HG03378 (cell line): ENCODE measurements at regions not wholly inside any gene's neighbourhood (a gene's known extent, or its start where the extent isn't known, plus 50 kb on each side); places are given as distances from the start of the nearest gene placed in this dataset.

ENCODE experiments used
- ATAC-seq: cut with Tn5 transposase; IDR thresholded peaks from one replicate; pipeline ENCODE4 v1.9.1; 2021; ENCODE audit warnings: mild to moderate bottlenecking, moderate library complexity; ENCODE audit not compliant: unreplicated experiment

- no peak for ATAC-seq
Measured at GRCh38 chr20:40329321-40329720, 359.7 kb downstream of the MAFB start.

- no peak for ATAC-seq
Measured at GRCh38 chr20:40326784-40327183, 362.3 kb downstream of the MAFB start.

GRCh38 chr20:40325006-40325568, 363.9 kb downstream of the MAFB start:
- no peak for ATAC-seq

GRCh38 chr20:40323361-40323794, 365.7 kb downstream of the MAFB start:
- no peak for ATAC-seq

- ATAC-seq: no peak
Measured at GRCh38 chr20:40322941-40323340, 366.1 kb downstream of the MAFB start.

GRCh38 chr20:40320517-40321011, 368.5 kb downstream of the MAFB start:
- no peak for ATAC-seq

- no peak for ATAC-seq
Measured at GRCh38 chr20:40319741-40320516, 369.1 kb downstream of the MAFB start.

GRCh38 chr20:40319056-40319455, 370.0 kb downstream of the MAFB start:
- no peak for ATAC-seq

- ATAC-seq: no peak
Measured at GRCh38 chr20:40317156-40317790, 371.8 kb downstream of the MAFB start.

GRCh38 chr20:40314278-40314677, 374.8 kb downstream of the MAFB start:
- ATAC-seq: no peak

- no peak for ATAC-seq
Measured at GRCh38 chr20:40313730-40314129, 375.3 kb downstream of the MAFB start.

GRCh38 chr20:40309731-40310130, 379.3 kb downstream of the MAFB start:
- no peak for ATAC-seq

- no peak for ATAC-seq
Measured at GRCh38 chr20:40307997-40308396, 381.0 kb downstream of the MAFB start.

GRCh38 chr20:40307268-40307667, 381.8 kb downstream of the MAFB start:
- no peak for ATAC-seq

GRCh38 chr20:40305303-40305702, 383.7 kb downstream of the MAFB start:
- ATAC-seq: no peak

- ATAC-seq: no peak
Measured at GRCh38 chr20:40304119-40304613, 384.9 kb downstream of the MAFB start.

GRCh38 chr20:40294747-40295146, 394.3 kb downstream of the MAFB start:
- no peak for ATAC-seq

- no peak for ATAC-seq
Measured at GRCh38 chr20:40294175-40294574, 394.9 kb downstream of the MAFB start.

- ATAC-seq: no peak
Measured at GRCh38 chr20:40293740-40294139, 395.3 kb downstream of the MAFB start.

- ATAC-seq: no peak
Measured at GRCh38 chr20:40291493-40292135, 397.4 kb downstream of the MAFB start.

- no peak for ATAC-seq
Measured at GRCh38 chr20:40287683-40288082, 401.4 kb downstream of the MAFB start.
